KMS-11 (cell line): ENCODE measurements at regions not wholly inside any gene's neighbourhood (a gene's known extent, or its start where the extent isn't known, plus 50 kb on each side); places are given as distances from the start of the nearest gene placed in this dataset.

Experiments used
- H2AFZ ChIP-seq: fragments of 200-600 bp; sonication (generic); 2 replicates; pipeline ENCODE4 v1.6.1; 2016; ENCODE audit warnings: antibody characterized with exemption, mixed run types, low read depth
- H3K27ac ChIP-seq: fragments of 200-600 bp; sonication (generic); 2 replicates; pipeline ENCODE4 v1.6.1; 2016; ENCODE audit warnings: mild to moderate bottlenecking, mixed run types
- H3K27me3 ChIP-seq: fragments of 200-600 bp; sonication (generic); 2 replicates; pipeline ENCODE4 v1.6.1; 2017; ENCODE audit warnings: mild to moderate bottlenecking, low read depth, mixed run types, moderate library complexity; ENCODE audit not compliant: insufficient read depth
- H3K36me3 ChIP-seq: fragments of 200-600 bp; sonication (generic); 2 replicates; pipeline ENCODE4 v1.6.1; 2017; ENCODE audit warnings: mild to moderate bottlenecking, mixed run types; ENCODE audit not compliant: insufficient read depth
- H3K4me1 ChIP-seq: fragments of 200-600 bp; sonication (generic); 2 replicates; pipeline ENCODE4 v1.6.1; 2016; ENCODE audit warnings: mild to moderate bottlenecking, low read depth, mixed run types; ENCODE audit not compliant: poor library complexity, severe bottlenecking
- H3K4me2 ChIP-seq: fragments of 200-600 bp; sonication (generic); 2 replicates; pipeline ENCODE4 v1.7.0; 2016; ENCODE audit warnings: mild to moderate bottlenecking, mixed run types
- H3K4me3 ChIP-seq: fragments of 200-600 bp; sonication (generic); IDR thresholded peaks from 2 replicates; pipeline ENCODE4 v1.6.1; 2017; ENCODE audit warnings: low read depth, low read length, mixed read lengths; ENCODE audit not compliant: insufficient read depth
- H3K79me2 ChIP-seq: fragments of 200-600 bp; sonication (generic); 2 replicates; pipeline ENCODE4 v1.6.1; 2016; ENCODE audit warnings: low read depth, mixed run types; ENCODE audit not compliant: insufficient read depth
- H3K9ac ChIP-seq: fragments of 200-600 bp; sonication (generic); 2 replicates; pipeline ENCODE4 v1.6.1; 2016; ENCODE audit warnings: mild to moderate bottlenecking, mixed run types
- H4K20me1 ChIP-seq: fragments of 200-600 bp; sonication (generic); 2 replicates; pipeline ENCODE4 v1.6.1; 2016; ENCODE audit warnings: mild to moderate bottlenecking, mixed run types; ENCODE audit not compliant: insufficient read depth
- CTCF ChIP-seq: fragments of 200-600 bp; sonication (generic); conservative IDR thresholded peaks from 2 replicates; pipeline ENCODE4 v1.6.1; 2017; ENCODE audit warnings: low read depth, mild to moderate bottlenecking, antibody characterized with exemption, low read length, moderate library complexity, mixed read lengths

- H3K4me2 ChIP-seq: peak overlapping the region; percentile 30; the same call in 1 of the 2 replicates
- H3K4me1 ChIP-seq: peaks cover 18% of the 10 kb centered on the region
- no peaks in the 10 kb centered on the region for H3K36me3 ChIP-seq
- H4K20me1 ChIP-seq: no peaks in the 10 kb centered on the region
- no peak overlapping the region for H3K27ac ChIP-seq
- H3K27me3 ChIP-seq: no peaks in the 10 kb centered on the region
- H2AFZ ChIP-seq: no peak overlapping the region
- H3K9ac ChIP-seq: no peak overlapping the region
- TF ChIP-seq CTCF: no peak
- no peaks in the 10 kb centered on the region for H3K79me2 ChIP-seq
- no peak overlapping the region for H3K4me3 ChIP-seq
Observed at GRCh38 chr4:126775485-126776106, 857.2 kb upstream of the INTU start.

GRCh38 chr4:126776361-126776760 is 856.4 kb upstream of the INTU start:
- no peaks in the 10 kb centered on the region for H4K20me1 ChIP-seq
- H3K27ac ChIP-seq: no peak overlapping the region
- no peak overlapping the region for H2AFZ ChIP-seq
- no peaks in the 10 kb centered on the region for H3K79me2 ChIP-seq
- H3K27me3 ChIP-seq: no peaks in the 10 kb centered on the region
- no peak for TF ChIP-seq CTCF
- no peak overlapping the region for H3K9ac ChIP-seq
- peaks cover 18% of the 10 kb centered on the region for H3K4me1 ChIP-seq
- peak overlapping the region; percentile 30; the same call in 1 of the 2 replicates for H3K4me2 ChIP-seq
- no peak overlapping the region for H3K4me3 ChIP-seq
- no peaks in the 10 kb centered on the region for H3K36me3 ChIP-seq

GRCh38 chr4:126777649-126778048 is 855.1 kb upstream of the INTU start:
- Histone ChIP-seq H2AFZ (no peak overlapping the region), H4K20me1 (no peaks in the 10 kb centered on the region), H3K4me2 (no peak overlapping the region), H3K4me3 (no peak overlapping the region), H3K27ac (no peak overlapping the region), H3K36me3 (no peaks in the 10 kb centered on the region), H3K27me3 (no peaks in the 10 kb centered on the region), H3K4me1 (peaks cover 18% of the 10 kb centered on the region), H3K79me2 (no peaks in the 10 kb centered on the region), H3K9ac (no peak overlapping the region)
- TF ChIP-seq CTCF: no peak

- Histone ChIP-seq H3K9ac (no peak overlapping the region), H3K4me2 (no peak overlapping the region), H2AFZ (no peak overlapping the region), H3K4me1 (peaks cover 18% of the 10 kb centered on the region), H3K79me2 (no peaks in the 10 kb centered on the region), H3K36me3 (no peaks in the 10 kb centered on the region), H4K20me1 (no peaks in the 10 kb centered on the region), H3K27ac (no peak overlapping the region), H3K27me3 (no peaks in the 10 kb centered on the region), H3K4me3 (no peak overlapping the region)
- TF ChIP-seq CTCF: no peak
Observed at GRCh38 chr4:126778348-126778747, 854.4 kb upstream of the INTU start.
